ENCODE measurements at regions not wholly inside any gene's neighbourhood (a gene's known extent, or its start where the extent isn't known, plus 50 kb on each side); places are given as distances from the start of the nearest gene placed in this dataset.
A peak's percentile ranks its signal among the peaks of the same experiment; 100 is the strongest.
"Not testable (repeated sequence)": the region's sequence is repeated elsewhere in the genome, so short reads cannot be mapped to it uniquely, and the experiment has no call there.

DNA sequence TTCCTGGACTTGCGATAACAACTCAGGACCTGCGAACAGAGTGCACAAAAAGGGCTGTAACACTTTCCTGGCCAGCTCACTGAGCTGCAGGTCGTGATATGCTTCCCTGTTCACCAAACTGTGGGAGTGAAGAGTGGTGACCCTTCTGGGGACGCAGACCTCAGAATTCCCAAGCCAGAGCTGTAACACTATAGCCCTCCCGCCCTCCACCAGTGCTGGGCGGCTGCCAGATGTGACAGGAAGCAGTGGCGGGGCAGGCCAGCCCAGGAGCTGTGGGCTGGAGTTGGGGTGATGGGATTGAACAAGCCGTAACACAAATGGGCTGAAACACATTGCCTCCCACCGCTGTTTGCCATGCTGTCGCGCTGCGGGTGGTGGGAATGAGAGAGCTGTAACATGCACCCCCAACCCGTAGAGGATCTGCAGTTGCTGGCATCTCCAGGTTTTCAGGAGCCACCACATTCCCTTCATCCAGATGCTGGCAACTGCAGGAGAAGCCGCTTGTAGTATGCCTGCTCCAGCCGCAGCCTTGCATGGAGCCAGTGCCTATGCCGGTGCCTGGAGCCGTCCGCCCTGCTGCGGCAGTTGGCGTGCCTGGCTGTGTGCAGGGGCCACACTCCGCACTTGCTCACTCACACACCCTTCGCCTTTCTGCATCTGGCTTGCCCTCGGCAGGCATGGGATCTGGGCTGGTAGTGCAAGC is 145.8 kb downstream of the GPCPD1 start:
- TF ChIP-seq, protein P1, sequence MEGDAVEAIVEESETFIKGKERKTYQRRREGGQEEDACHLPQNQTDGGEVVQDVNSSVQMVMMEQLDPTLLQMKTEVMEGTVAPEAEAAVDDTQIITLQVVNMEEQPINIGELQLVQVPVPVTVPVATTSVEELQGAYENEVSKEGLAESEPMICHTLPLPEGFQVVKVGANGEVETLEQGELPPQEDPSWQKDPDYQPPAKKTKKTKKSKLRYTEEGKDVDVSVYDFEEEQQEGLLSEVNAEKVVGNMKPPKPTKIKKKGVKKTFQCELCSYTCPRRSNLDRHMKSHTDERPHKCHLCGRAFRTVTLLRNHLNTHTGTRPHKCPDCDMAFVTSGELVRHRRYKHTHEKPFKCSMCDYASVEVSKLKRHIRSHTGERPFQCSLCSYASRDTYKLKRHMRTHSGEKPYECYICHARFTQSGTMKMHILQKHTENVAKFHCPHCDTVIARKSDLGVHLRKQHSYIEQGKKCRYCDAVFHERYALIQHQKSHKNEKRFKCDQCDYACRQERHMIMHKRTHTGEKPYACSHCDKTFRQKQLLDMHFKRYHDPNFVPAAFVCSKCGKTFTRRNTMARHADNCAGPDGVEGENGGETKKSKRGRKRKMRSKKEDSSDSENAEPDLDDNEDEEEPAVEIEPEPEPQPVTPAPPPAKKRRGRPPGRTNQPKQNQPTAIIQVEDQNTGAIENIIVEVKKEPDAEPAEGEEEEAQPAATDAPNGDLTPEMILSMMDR (IDR thresholded peaks at IDR 0.05; ENCODE audit: low read depth, low read length) = no peak
- no peak for TF ChIP-seq POLR2A (IDR thresholded peaks at IDR 0.05; ENCODE audit: extremely low read depth, insufficient read length)
- TF ChIP-seq, protein P2, sequence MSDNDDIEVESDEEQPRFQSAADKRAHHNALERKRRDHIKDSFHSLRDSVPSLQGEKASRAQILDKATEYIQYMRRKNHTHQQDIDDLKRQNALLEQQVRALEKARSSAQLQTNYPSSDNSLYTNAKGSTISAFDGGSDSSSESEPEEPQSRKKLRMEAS (IDR thresholded peaks at IDR 0.05; ENCODE audit: low read depth, low read length) = no peak
- TF ChIP-seq MYC (IDR thresholded peaks at IDR 0.05; ENCODE audit: low read depth, low read length) = no peak
- no peak for DNase-seq (ENCODE audit: low read depth)
- H3K4me3 ChIP-seq (ENCODE audit: low read depth, low read length) = no peak overlapping the region

DNA sequence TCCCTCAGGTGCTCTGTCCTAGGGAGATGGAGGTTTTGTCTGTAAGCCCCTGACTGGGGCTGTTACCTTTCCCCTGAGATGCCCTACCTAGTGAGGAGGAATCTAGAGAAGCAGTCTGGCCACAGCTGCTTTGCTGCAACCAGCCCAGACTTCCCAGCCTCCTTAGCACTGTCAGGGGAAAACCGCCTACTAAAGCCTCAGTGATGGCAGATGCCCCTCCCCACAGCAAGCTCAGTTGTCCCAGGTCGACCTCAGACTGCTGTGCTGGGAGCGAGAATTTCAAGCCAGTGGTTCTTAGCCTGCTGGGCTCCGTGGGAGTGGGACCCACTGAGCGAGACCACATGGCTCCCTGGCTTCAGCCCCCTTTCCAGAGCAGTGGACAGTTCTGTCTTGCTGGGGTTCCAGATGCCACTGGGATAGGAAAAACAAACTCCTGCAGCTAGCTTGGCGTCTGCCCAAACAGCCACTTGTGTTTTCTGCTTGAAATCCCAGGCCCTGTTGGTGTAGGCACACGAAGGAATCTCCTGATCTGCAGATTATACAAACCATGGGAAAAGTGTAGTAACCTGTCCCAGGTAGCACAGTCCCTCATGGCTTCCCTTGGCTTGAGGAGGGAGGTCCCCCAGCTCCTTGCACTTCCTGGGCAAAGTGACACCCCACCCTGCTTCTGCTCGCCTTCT is 146.4 kb upstream of the PROKR2 start:
- H3K4me3 ChIP-seq (ENCODE audit: low read depth, low read length) = no peak overlapping the region
- TF ChIP-seq, protein P1 (IDR thresholded peaks at IDR 0.05; ENCODE audit: low read depth, low read length) = no peak
- TF ChIP-seq, protein P2 (IDR thresholded peaks at IDR 0.05; ENCODE audit: low read depth, low read length) = no peak
- TF ChIP-seq MYC (IDR thresholded peaks at IDR 0.05; ENCODE audit: low read depth, low read length) (no peak), POLR2A (IDR thresholded peaks at IDR 0.05; ENCODE audit: extremely low read depth, insufficient read length) (no peak)
- no peak for DNase-seq (ENCODE audit: low read depth)

DNA sequence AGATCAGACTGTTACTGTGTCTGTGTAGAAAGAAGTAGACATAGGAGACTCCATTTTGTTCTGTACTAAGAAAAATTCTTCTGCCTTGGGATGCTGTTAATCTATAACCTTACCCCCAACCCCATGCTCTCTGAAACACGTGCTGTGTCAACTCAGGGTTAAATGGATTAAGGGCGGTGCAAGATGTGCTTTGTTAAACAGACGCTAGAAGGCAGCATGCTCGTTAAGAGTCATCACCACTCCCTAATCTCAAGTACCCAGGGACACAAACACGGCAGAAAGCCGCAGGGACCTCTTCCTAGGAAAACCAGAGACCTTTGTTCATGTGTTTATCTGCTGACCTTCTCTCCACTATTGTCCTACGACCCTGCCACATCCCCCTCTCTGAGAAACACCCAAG is 137.0 kb upstream of the PROKR2 start:
- not testable (repeated sequence) for H3K4me3 ChIP-seq (ENCODE audit: low read depth, low read length); DNase-seq (ENCODE audit: low read depth)

DNA sequence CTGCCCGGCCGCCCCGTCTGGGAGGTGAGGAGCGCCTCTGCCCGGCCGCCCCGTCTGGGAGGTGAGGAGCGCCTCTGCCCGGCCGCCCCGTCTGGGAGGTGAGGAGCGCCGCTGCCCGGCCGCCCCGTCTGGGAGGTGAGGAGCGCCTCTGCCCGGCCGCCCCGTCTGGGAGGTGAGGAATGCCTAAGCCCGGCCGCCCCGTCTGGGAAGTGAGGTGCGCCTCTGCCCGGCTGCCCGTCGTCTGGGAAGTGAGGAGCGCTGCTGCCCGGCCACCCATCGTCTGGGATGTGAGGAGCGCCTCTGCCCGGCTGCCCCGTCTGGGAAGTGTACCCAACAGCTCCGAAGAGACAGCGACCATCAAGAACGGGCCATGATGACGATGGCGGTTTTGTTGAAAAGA is 136.6 kb upstream of the PROKR2 start:
- DNase-seq (ENCODE audit: low read depth); H3K4me3 ChIP-seq (ENCODE audit: low read depth, low read length): not testable (repeated sequence)

DNA sequence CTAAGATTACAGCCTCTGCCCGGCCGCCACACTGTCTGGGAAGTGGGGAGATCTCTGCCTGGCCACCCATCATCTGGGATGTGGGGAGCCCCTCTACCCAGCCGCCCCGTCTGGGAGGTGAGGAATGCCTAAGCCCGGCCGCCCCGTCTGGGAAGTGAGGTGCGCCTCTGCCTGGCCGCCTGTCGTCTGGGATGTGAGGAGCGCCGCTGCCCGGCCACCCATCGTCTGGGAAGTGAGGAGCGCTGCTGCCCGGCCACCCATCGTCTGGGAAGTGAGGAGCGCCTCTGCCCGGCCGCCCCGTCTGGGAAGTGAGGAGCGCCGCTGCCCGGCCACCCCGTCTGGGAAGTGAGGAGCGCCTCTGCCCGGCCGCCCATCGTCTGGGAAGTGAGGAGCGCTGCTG is 135.9 kb upstream of the PROKR2 start:
- H3K4me3 ChIP-seq (ENCODE audit: low read depth, low read length); DNase-seq (ENCODE audit: low read depth): not testable (repeated sequence)

DNA sequence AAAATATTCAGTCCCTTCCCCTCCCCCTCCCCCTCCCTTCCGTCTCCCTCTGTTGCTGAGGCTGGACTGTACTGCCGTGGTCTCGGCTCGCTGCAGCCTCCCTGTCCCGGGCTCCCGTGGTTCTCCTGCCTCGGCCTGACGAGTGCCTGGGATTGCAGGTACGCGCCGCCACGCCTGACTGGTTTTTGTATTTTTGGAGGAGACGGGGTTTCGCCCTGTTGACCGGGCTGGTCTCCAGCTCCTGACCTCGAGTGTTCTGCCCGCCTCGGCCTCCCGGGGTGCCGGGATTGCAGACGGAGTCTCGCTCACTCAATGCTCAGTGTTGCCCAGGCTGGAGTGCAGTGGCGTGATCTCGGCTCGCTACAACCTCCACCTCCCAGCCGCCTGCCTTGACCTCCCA is 135.5 kb upstream of the PROKR2 start:
- not testable (repeated sequence) for DNase-seq (ENCODE audit: low read depth); H3K4me3 ChIP-seq (ENCODE audit: low read depth, low read length)

DNA sequence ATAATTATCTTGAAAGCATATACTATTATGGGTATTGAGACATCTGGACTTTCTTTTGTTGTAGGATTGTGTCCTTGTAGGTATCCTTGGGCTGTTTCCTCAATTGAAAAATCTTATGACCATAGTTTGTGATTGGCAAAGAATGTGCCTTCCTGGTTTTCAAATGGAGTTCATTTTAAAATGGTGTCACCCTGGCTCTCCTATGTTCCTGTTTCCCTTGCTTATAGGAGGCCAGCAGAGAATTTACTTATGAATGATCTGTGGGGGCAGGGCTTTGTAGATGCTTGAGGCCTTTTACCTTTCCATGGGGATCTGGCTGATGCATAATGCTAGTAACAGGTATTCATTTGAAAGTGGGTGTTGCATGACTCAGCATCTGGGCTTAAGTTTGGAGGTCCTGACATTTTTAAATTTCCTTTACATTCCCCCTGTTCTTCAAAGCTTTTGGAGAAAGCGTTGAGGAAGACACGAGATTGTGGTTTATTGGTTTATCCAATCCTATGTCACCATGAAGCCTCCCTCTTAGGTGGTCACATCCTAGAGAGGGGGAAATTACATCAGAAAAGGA is 135.0 kb upstream of the PROKR2 start:
- H3K4me3 ChIP-seq (ENCODE audit: low read depth, low read length) = no peak overlapping the region
- DNase-seq (ENCODE audit: low read depth) = no peak
- TF ChIP-seq POLR2A (IDR thresholded peaks at IDR 0.05; ENCODE audit: extremely low read depth, insufficient read length) (no peak), MYC (IDR thresholded peaks at IDR 0.05; ENCODE audit: low read depth, low read length) (no peak)
- TF ChIP-seq, protein P1 (IDR thresholded peaks at IDR 0.05; ENCODE audit: low read depth, low read length) = no peak
- TF ChIP-seq, protein P2 (IDR thresholded peaks at IDR 0.05; ENCODE audit: low read depth, low read length) = no peak

DNA sequence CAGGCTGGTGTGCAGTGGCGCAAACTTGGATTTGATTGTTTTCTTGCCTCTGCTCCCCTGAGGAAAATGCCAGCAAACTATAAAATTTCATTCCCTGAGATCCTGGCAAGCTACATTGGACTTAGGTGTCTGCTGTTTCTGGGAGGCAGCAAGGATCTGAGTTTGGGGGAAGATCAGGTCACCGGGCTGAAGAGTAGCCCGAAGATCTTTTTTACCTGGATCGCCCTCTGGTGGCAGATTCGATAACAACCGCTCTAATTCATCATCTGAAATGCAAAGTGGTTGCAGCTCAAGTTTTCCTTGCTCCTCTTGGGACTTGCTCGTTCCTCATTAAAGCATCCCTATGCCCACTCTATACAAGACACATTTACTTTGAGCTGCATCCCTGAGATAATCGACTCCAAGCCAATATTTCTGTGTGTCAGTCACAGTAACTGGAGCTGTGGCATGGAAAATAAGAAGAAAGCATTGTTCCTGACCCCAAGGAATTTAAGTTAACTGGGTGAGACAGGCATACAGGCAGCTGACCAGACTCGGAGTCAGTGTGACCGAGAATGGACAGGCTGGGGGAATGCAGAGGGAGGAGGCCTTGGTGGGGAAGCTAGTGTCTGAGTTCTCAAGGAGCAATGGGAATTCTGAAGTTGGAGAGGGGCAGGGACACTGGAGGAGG is 131.8 kb upstream of the PROKR2 start:
- TF ChIP-seq, protein P1 (IDR thresholded peaks at IDR 0.05; ENCODE audit: low read depth, low read length) = peak; percentile 79
- TF ChIP-seq MYC (IDR thresholded peaks at IDR 0.05; ENCODE audit: low read depth, low read length) = no peak
- no peak overlapping the region for H3K4me3 ChIP-seq (ENCODE audit: low read depth, low read length)
- DNase-seq (ENCODE audit: low read depth) = peak; percentile 55

Measured in NB4 (cell line).